A172 (cell line): ENCODE measurements at regions not wholly inside any gene's neighbourhood (a gene's known extent, or its start where the extent isn't known, plus 50 kb on each side); places are given as distances from the start of the nearest gene placed in this dataset.

Experiments used
- DNase-seq: peaks from one replicate; pipeline ENCODE4 v3.0.0-alpha.2; 2015; ENCODE audit warnings: low spot score

DNA sequence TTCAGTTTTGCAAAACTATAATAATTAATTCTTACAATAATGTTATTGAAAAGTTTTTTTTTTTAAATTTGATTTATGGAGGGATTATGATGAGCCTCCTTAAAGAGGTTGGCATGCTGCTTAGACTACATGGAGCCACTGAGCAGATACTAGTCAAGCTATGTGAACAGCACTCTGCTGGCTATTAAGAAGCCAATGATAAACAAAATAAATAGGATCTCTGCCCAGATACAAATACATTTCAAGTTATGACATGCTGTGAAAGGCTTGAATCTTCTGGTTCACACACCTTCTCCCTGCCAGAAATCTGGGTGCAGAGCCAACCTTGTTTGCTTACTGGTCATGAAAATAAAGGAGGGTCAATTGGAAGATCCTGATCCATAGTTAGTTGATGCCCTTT lies 107.4 kb upstream of the NAV3 start:
- no peak for DNase-seq

- DNase-seq = no peak
Observed at GRCh38 chr12:77722536-77722935, 108.2 kb upstream of the NAV3 start.

GRCh38 chr12:77720258-77720657 lies 110.4 kb upstream of the NAV3 start:
- peak; percentile 2 for DNase-seq

DNA sequence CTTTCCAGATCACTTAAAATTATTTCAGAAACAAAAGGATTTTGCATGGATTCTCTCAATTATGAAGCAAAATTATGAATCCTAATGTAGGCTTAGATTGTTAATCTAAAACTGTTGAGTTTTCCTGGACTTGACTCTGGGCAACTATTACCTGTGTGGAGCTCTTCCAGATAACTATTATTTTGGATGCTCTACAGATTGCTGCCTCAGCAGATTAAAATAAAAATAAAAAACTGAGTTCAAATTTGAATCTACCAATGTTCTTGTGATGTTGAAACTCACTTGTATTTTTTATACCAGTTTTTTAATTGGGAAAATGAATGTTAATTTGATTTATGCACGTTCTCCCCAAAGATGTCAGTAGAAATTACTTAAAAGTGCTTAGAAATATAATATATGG lies 120.5 kb upstream of the NAV3 start:
- no peak for DNase-seq

GRCh38 chr12:77697126-77697525 lies 133.6 kb upstream of the NAV3 start:
- DNase-seq = no peak

DNA sequence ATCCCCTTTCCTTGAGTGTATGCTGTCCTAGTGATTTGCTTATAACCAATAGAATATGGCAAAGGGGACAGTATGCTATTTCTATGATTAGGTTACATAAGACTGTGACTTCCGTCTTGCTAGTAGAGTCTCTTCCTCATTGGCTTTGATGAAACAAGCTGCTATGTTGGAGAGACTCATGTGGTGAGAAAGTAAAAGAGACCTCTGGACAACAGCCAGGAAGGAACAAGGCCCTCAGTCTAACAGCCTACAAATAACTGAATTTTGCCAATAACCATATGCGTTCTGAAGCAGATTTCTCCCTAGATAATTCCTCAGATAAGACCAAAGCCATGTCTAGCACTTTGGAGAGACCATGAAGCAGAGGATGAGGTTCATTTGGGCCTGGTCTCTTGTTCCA lies 134.5 kb upstream of the NAV3 start:
- no peak for DNase-seq

DNA sequence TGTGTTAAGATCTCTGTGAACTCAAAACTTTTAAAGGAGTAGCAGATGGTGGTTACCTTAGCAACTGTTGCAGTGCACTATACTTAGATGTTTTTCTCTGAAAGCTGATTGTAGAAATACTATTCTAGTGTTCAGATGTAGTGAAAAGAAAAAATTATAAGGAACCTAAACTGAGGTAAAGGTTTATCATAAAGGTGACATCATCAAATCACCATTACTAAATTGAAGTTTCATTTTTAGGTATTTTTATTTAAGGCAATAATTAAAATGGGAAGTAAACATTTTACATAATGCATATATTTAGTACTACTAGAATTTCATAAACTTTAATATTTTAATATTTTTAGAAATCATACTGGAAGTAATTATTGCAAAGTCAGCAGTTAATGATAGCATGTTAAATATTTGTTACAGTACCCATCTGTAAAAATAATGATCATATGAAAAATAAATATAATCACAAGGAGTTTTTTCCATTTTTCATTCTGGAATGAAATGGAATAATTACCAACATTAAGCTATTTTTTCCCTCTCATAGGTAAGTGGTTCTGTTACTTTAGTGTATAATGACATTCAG lies 141.1 kb upstream of the NAV3 start:
- DNase-seq = no peak

DNA sequence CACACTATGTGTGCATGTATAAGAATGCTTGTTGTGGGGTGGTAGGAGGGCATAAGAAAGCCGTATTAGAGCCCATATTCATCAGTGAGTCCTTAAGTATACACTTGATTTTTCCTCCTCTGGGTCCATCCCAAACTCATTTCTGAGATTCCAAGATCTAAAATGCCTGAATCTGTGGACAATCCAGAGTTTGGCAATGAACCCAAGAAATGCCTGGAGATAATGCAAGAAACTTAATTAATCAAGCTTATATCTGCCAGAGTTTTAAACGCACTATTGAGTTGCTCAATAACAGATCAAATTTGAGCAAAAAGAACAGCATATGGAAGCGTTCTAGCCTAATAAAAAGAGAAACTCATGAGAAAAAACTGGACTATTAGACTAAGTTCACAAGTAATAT lies 143.4 kb upstream of the NAV3 start:
- no peak for DNase-seq

GRCh38 chr12:77686760-77687159 lies 143.9 kb upstream of the NAV3 start:
- no peak for DNase-seq

DNA sequence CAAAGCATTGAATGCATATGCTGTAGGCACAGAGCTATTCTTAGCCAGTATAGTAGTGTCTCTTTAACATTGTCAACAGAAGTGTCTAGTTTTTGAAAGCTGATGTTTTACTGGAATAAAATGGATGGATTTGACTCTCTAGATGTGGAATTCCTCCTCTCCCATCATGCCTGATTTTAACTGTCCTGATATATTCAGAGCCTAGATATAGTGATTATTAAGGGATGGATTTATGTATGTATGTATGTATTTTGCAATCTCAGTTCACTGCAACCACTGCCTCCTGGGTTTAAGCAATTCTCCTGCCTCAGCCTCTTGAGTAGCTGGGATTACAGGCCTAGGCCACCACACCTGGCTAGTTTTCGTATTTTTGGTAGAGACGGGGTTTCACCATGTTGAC lies 144.8 kb upstream of the NAV3 start:
- DNase-seq = no peak

GRCh38 chr12:77685112-77685511 lies 145.6 kb upstream of the NAV3 start:
- peak; percentile 68 for DNase-seq

DNA sequence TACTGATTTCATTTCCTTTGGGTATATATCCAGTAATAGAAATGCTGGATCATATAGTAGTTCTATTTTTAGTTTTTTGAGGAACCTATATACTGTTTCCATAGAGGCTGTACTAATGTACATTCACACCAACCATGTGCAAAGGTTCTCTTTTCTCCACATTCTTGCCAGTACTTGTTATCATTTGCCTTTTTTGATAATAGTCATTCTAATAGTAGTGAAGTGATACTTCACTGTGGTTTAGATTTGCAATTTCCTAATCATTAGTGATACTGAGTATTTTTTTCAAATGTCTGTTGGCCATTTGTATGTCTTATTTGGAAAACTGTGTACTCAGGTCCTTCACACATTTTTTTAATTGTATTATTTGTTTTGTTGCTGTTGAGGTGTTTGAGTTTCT lies 148.2 kb upstream of the NAV3 start:
- no peak for DNase-seq

GRCh38 chr12:77681726-77682125 lies 149.0 kb upstream of the NAV3 start:
- no peak for DNase-seq

DNA sequence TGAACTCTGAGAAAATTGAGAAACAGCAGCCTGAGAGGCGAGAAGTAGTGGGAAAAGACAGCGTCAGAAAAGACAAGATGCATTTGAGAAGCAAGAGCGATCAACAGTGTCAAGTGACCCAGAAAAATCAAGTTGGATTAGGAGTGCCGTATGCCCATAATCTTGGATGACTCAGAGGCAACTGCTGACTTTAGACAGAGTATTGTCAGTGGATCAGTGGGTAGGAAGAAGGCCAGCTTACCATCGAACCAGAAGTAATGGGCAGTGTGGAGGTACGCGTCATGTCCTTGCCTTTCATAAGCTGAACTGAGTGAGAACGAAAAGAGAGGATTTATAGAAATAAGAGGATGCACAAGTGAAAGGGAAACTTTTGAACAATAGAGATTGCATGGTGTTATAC lies 151.0 kb upstream of the NAV3 start:
- no peak for DNase-seq

- no peak for DNase-seq
Observed at GRCh38 chr12:77678621-77679020, 152.1 kb upstream of the NAV3 start.

DNA sequence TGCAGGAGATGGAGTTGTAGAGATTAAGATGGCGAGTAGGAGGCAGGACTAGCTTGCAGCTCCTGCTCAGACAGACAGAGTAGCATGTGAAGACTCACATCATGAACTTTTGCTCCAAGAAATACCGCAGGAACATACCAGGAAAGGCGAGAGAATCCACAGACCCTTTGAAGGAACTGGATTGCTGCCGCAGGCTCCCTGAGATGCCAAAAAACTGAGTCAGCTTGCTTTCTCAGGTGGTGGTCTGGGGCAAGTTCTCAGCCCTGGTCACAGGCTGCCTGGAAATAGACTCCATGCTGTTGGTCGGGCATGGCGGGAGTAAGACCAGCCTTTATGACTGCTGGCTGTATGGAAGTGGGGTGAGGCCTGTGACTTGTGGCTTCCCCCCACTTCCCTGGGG lies 163.6 kb upstream of the NAV3 start:
- DNase-seq = peak; percentile 84

DNA sequence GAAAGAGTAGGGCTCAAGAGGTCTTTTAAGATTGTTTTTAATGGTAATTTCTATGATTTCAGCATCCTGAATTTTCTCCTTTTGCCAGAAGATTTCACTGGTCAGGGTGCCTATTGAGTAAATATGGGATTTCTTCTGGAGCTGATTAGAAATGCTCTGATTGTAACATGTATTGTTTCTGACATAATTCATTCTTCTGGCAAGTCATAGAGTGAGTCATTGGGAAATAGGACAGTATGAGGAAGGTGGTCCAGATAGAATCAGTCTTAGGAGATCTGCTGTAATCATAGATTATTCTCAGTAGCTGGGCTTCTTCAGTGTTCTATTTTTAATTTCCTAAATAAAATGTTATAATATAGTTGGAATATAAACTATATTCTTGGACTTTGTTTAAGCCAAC lies 182.0 kb upstream of the NAV3 start:
- no peak for DNase-seq

DNA sequence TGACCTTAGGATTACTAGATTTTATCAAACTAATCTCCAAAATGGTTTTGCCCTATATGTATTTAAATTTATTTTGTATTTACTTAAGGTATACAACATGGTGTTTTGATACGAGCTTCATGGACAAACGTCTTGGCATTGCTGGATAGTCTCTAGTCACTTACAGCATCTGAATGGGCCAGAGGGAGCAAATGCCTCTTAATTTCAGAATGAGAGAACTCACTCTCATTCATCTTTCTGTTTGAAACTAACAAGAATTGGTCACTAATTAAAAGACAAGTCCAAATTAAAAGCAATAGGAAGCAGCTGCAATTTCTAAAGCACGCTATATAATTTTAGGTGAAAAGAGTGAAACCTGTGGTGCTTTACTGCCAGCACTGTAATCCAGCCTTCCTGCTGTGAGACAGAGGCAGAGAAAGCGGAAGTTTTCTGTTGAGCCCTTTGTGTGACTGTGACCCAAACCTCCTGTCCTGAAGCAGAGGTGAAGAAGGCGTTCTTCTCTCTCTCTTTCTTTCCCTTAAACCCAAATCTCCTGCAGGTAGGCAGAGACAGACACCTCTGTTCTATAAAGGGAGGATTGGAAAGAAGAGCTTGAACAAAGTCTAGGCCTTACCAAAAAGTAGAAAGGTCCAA lies 184.6 kb upstream of the NAV3 start:
- DNase-seq = no peak

GRCh38 chr12:77644915-77645605 lies 185.6 kb upstream of the NAV3 start:
- no peak for DNase-seq

DNA sequence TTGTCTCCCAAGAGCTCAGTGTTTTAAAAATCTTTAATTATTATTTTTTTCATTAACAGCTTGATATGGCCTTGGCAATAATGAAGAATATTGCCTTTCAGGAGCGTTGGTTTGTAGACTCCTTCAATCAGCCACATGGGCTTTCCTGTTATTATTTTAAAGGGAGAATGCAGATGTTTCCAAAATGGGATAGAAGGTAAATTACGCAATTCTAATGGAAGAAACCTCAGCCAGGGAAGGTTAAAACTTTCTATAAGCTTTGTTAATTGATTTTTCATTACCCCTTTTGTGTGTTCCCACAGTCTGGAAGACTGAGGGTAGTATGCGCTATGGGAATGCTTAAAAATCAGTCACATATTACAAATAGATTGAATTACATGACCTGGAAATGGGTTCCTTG lies 188.4 kb upstream of the NAV3 start:
- DNase-seq = no peak

- no peak for DNase-seq
Observed at GRCh38 chr12:77640356-77640755, 190.3 kb upstream of the NAV3 start.

GRCh38 chr12:77630790-77631445 lies 199.8 kb upstream of the NAV3 start:
- DNase-seq = no peak

GRCh38 chr12:77630344-77630743 lies 200.3 kb upstream of the NAV3 start:
- no peak for DNase-seq
